ENCODE measurements at regions not wholly inside any gene's neighbourhood (a gene's known extent, or its start where the extent isn't known, plus 50 kb on each side); places are given as distances from the start of the nearest gene placed in this dataset.
"Not testable (repeated sequence)": the region's sequence is repeated elsewhere in the genome, so short reads cannot be mapped to it uniquely, and the experiment has no call there.

- TF ChIP-seq EZH2phosphoT487 (IDR thresholded peaks at IDR 0.05) (no peak), EZH2 (IDR thresholded peaks at IDR 0.05) (no peak), CTCF (IDR thresholded peaks at IDR 0.05) (no peak)
- Histone ChIP-seq H3K9me3 (ENCODE audit: low read depth) (no peaks in the 10 kb centered on the region), H3K27ac (no peak overlapping the region), H3K4me1 (no peaks in the 10 kb centered on the region), H3K9ac (no peak overlapping the region), H3K27me3 (no peaks in the 10 kb centered on the region), H2AFZ (replicated peaks) (no peak overlapping the region), H3K4me2 (no peak overlapping the region), H3K4me3 (no peak overlapping the region), H4K20me1 (ENCODE audit: low read depth) (no peaks in the 10 kb centered on the region), H3K79me2 (ENCODE audit: low read depth) (no peaks in the 10 kb centered on the region), H3K36me3 (no peaks in the 10 kb centered on the region), H3F3A (ENCODE audit: low read depth) (no peaks in the 10 kb centered on the region)
- Mint-ChIP-seq H3K27ac (no peak overlapping the region), H3K4me3 (no peak overlapping the region), H3K9me3 (peaks cover 15% of the 10 kb centered on the region), H3K4me1 (no peaks in the 10 kb centered on the region), H3K36me3 (peaks cover 2% of the 10 kb centered on the region), H3K27me3 (ENCODE audit: insufficient read depth, low read depth) (no peaks in the 10 kb centered on the region)
- no peak for DNase-seq (ENCODE audit: low spot score)
These were observed 251.4 kb downstream of the BLID start for GRCh38 chr11:121864660-121865059.

- H3K9me3 ChIP-seq (ENCODE audit: low read depth) = no peaks in the 10 kb centered on the region
- no peak overlapping the region for H3K4me2 ChIP-seq
- H3K4me1 Mint-ChIP-seq = no peaks in the 10 kb centered on the region
- no peaks in the 10 kb centered on the region for H3K27me3 ChIP-seq
- no peak overlapping the region for H3K27ac ChIP-seq
- H3K9me3 Mint-ChIP-seq = peaks cover 15% of the 10 kb centered on the region
- DNase-seq (ENCODE audit: low spot score) = no peak
- H3K4me3 ChIP-seq = no peak overlapping the region
- peaks cover 2% of the 10 kb centered on the region for H3K36me3 Mint-ChIP-seq
- no peaks in the 10 kb centered on the region for H3K4me1 ChIP-seq
- H4K20me1 ChIP-seq (ENCODE audit: low read depth) = no peaks in the 10 kb centered on the region
- H3K27me3 Mint-ChIP-seq (ENCODE audit: insufficient read depth, low read depth) = no peaks in the 10 kb centered on the region
- no peak overlapping the region for H3K27ac Mint-ChIP-seq
- H3K36me3 ChIP-seq = no peaks in the 10 kb centered on the region
- H3K79me2 ChIP-seq (ENCODE audit: low read depth) = no peaks in the 10 kb centered on the region
- no peak overlapping the region for H3K9ac ChIP-seq
- no peak overlapping the region for H2AFZ ChIP-seq (replicated peaks)
- no peak overlapping the region for H3K4me3 Mint-ChIP-seq
- TF ChIP-seq CTCF (IDR thresholded peaks at IDR 0.05) (no peak), EZH2phosphoT487 (IDR thresholded peaks at IDR 0.05) (no peak), EZH2 (IDR thresholded peaks at IDR 0.05) (no peak)
- no peaks in the 10 kb centered on the region for H3F3A ChIP-seq (ENCODE audit: low read depth)
These were observed 252.9 kb downstream of the BLID start for GRCh38 chr11:121863126-121863525.

- peaks cover 30% of the 10 kb centered on the region for H3K9me3 Mint-ChIP-seq
These were observed 260.9 kb downstream of the BLID start for GRCh38 chr11:121855138-121855537.

GRCh38 chr11:121844016-121844415, 272.0 kb downstream of the BLID start:
- H3K9ac ChIP-seq = no peak overlapping the region
- peaks cover 19% of the 10 kb centered on the region for H3F3A ChIP-seq (ENCODE audit: low read depth)
- Mint-ChIP-seq H3K9me3 (peaks cover 15% of the 10 kb centered on the region), H3K27ac (no peak overlapping the region), H3K36me3 (peaks cover 2% of the 10 kb centered on the region), H3K27me3 (ENCODE audit: insufficient read depth, low read depth) (peaks cover 5% of the 10 kb centered on the region), H3K4me1 (peaks cover 28% of the 10 kb centered on the region), H3K4me3 (no peak overlapping the region)
- H3K4me3 ChIP-seq = no peak overlapping the region
- peaks cover 28% of the 10 kb centered on the region for H3K4me1 ChIP-seq
- H3K4me2 ChIP-seq = no peak overlapping the region
- H4K20me1 ChIP-seq (ENCODE audit: low read depth) = no peaks in the 10 kb centered on the region
- no peaks in the 10 kb centered on the region for H3K79me2 ChIP-seq (ENCODE audit: low read depth)
- no peak overlapping the region for H2AFZ ChIP-seq (replicated peaks)
- DNase-seq (ENCODE audit: low spot score) = no peak
- no peaks in the 10 kb centered on the region for H3K36me3 ChIP-seq
- no peaks in the 10 kb centered on the region for H3K27me3 ChIP-seq
- no peak overlapping the region for H3K27ac ChIP-seq
- peaks cover 1% of the 10 kb centered on the region for H3K9me3 ChIP-seq (ENCODE audit: low read depth)
- TF ChIP-seq CTCF (IDR thresholded peaks at IDR 0.05) = no peak
- no peak for TF ChIP-seq EZH2phosphoT487 (IDR thresholded peaks at IDR 0.05)
- no peak for TF ChIP-seq EZH2 (IDR thresholded peaks at IDR 0.05)

More at GRCh38 chr11:121855138-121855537, 260.9 kb downstream of the BLID start:
- not testable (repeated sequence) for H3K4me1 ChIP-seq; H3K27me3 ChIP-seq; H3K27ac ChIP-seq; H3K9ac ChIP-seq; H3K4me1 Mint-ChIP-seq; H3K4me3 Mint-ChIP-seq; H3F3A ChIP-seq (ENCODE audit: low read depth); H3K4me3 ChIP-seq; H4K20me1 ChIP-seq (ENCODE audit: low read depth); DNase-seq (ENCODE audit: low spot score); H3K36me3 Mint-ChIP-seq; H3K79me2 ChIP-seq (ENCODE audit: low read depth); H3K27me3 Mint-ChIP-seq (ENCODE audit: insufficient read depth, low read depth); H3K4me2 ChIP-seq; H3K36me3 ChIP-seq; H3K27ac Mint-ChIP-seq; H2AFZ ChIP-seq (replicated peaks)
- H3K9me3 ChIP-seq (ENCODE audit: low read depth) = peaks cover 11% of the 10 kb centered on the region
